Right atrium auricular region (tissue), 2 donors: ENCODE measurements at regions not wholly inside any gene's neighbourhood (a gene's known extent, or its start where the extent isn't known, plus 50 kb on each side); places are given as distances from the start of the nearest gene placed in this dataset.
"Not testable (repeated sequence)": the region's sequence is repeated elsewhere in the genome, so short reads cannot be mapped to it uniquely, and the experiment has no call there.

Experiments
- DNase-seq: peaks from one replicate; pipeline ENCODE4 v3.0.0-alpha.2; 2019; ENCODE audit warnings: low spot score
- H3K27ac ChIP-seq, 2 donors: fragments of 200-600 bp; sonication (generic); 1 replicate in 1 of 2; 2 replicates in 1 of 2; pipeline ENCODE4 v1.5.1; 2016 to 2019
- H3K27me3 ChIP-seq, 2 donors: fragments of 200-600 bp; sonication (generic); one replicate each; pipeline versions ENCODE4 v1.5.1 to v1.6.0; 2017 to 2019
- H3K36me3 ChIP-seq: fragments of 200-600 bp; sonication (generic); one replicate; pipeline ENCODE4 v1.5.1; 2016
- H3K4me1 ChIP-seq, 2 donors: fragments of 200-600 bp; sonication (generic); one replicate each; pipeline versions ENCODE4 v1.5.1 to v1.6.0; 2017 to 2019
- H3K4me3 ChIP-seq, 2 donors: fragments of 200-600 bp; sonication (generic); 1 replicate in 1 of 2; 2 replicates in 1 of 2; pipeline ENCODE4 v1.5.1; 2017 to 2019; ENCODE audit warnings: mild to moderate bottlenecking in 1 of 2, moderate library complexity in 1 of 2
- H3K9me3 ChIP-seq, 2 donors: fragments of 200-600 bp; sonication (generic); one replicate each; pipeline ENCODE4 v1.5.1; 2019
- CTCF ChIP-seq, 2 donors: fragments of 200-600 bp; sonication (generic); IDR thresholded peaks; one replicate each; pipeline ENCODE4 v1.5.1; 2019; ENCODE audit warnings: antibody characterized with exemption in 2 of 2

- Histone ChIP-seq H3K27me3 (no peaks in the 10 kb centered on the region), H3K4me1 (no peaks in the 10 kb centered on the region), H3K36me3 (no peaks in the 10 kb centered on the region), H3K27ac (no peak overlapping the region), H3K9me3 (no peaks in the 10 kb centered on the region), H3K4me3 (no peak overlapping the region)
- DNase-seq = no peak
- TF ChIP-seq CTCF (IDR thresholded peaks at IDR 0.05) = no peak
Measured at GRCh38 chr2:122338000-122338399, 582.5 kb downstream of the TSN start.

DNA sequence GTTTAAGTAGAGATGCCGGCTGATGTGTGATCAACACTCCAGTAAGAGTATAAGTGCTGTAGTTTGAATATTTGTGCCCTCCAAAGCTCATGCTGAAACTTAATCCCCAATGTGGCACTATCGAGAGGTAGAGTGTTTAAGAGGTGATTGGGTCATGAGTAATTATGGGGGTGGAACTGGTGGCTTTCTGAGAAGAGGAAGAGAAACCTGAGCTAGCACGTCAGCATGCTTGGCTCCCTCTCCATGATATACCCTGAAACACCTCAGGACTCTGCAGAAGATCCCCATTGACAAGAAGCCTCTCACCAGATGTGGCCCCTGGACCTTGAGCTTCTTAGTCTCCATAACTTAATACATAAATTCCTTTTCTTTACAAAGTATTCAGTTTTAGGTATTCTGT is 584.8 kb downstream of the TSN start:
- TF ChIP-seq CTCF (IDR thresholded peaks at IDR 0.05) = no peak

GRCh38 chr2:122341007-122341406 is 585.6 kb downstream of the TSN start:
- no peak for TF ChIP-seq CTCF (IDR thresholded peaks at IDR 0.05)
- Histone ChIP-seq H3K27me3 (no peaks in the 10 kb centered on the region), H3K27ac (no peak overlapping the region), H3K4me1 (no peaks in the 10 kb centered on the region), H3K36me3 (no peaks in the 10 kb centered on the region), H3K4me3 (no peak overlapping the region), H3K9me3 (no peaks in the 10 kb centered on the region)
- DNase-seq = no peak

More for the DNA sequence above, 584.8 kb downstream of the TSN start:
- H3K4me1 ChIP-seq = no peaks in the 10 kb centered on the region
- H3K4me3 ChIP-seq = no peak overlapping the region
- no peaks in the 10 kb centered on the region for H3K27me3 ChIP-seq
- no peak for DNase-seq
- H3K27ac ChIP-seq = no peak overlapping the region
- H3K9me3 ChIP-seq = no peaks in the 10 kb centered on the region
- H3K36me3 ChIP-seq = no peaks in the 10 kb centered on the region

DNA sequence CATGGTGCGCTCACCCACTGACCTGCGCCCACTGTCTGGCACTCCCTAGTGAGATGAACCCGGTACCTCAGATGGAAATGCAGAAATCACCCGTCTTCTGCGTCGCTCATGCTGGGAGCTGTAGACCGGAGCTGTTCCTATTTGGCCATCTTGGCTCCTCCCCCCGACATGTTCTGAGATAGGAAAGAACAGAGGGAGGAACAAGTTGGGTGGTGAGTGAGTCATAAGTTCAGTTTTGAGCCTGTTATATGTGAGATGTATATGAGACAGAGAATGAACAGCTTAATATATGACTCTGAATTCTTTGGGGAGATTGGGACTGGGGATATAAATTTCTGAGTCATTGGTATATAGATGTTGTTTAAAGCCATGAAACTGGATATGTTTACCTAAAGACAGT is 596.7 kb downstream of the TSN start:
- not testable (repeated sequence) for H3K27me3 ChIP-seq

GRCh38 chr2:122357998-122358397 is 602.5 kb downstream of the TSN start:
- H3K36me3 ChIP-seq = no peaks in the 10 kb centered on the region
- no peak overlapping the region for H3K27ac ChIP-seq
- no peak overlapping the region for H3K4me3 ChIP-seq
- no peak for DNase-seq
- H3K27me3 ChIP-seq = no peaks in the 10 kb centered on the region
- no peaks in the 10 kb centered on the region for H3K4me1 ChIP-seq
- TF ChIP-seq CTCF (IDR thresholded peaks at IDR 0.05) = no peak
- no peaks in the 10 kb centered on the region for H3K9me3 ChIP-seq

More for the DNA sequence above, 596.7 kb downstream of the TSN start:
- H3K36me3 ChIP-seq, H3K4me1 ChIP-seq, H3K4me3 ChIP-seq, H3K27ac ChIP-seq, DNase-seq, H3K9me3 ChIP-seq: not testable (repeated sequence)

GRCh38 chr2:122358729-122359128 is 603.3 kb downstream of the TSN start:
- H3K27ac ChIP-seq = no peak overlapping the region
- no peaks in the 10 kb centered on the region for H3K4me1 ChIP-seq
- no peak for TF ChIP-seq CTCF (IDR thresholded peaks at IDR 0.05)
- no peaks in the 10 kb centered on the region for H3K36me3 ChIP-seq
- DNase-seq = no peak
- no peak overlapping the region for H3K4me3 ChIP-seq
- H3K27me3 ChIP-seq = no peaks in the 10 kb centered on the region
- no peaks in the 10 kb centered on the region for H3K9me3 ChIP-seq
